RPMI8226 (cell line): ENCODE measurements at regions not wholly inside any gene's neighbourhood (a gene's known extent, or its start where the extent isn't known, plus 50 kb on each side); places are given as distances from the start of the nearest gene placed in this dataset.
A peak's percentile ranks its signal among the peaks of the same experiment; 100 is the strongest.

Experiments used
- DNase-seq: peaks from one replicate; pipeline ENCODE4 v3.0.0-alpha.2; 2015

- DNase-seq: no peak
Measured at GRCh38 chr12:66043035-66043434, 87.5 kb downstream of the LLPH start.

DNA sequence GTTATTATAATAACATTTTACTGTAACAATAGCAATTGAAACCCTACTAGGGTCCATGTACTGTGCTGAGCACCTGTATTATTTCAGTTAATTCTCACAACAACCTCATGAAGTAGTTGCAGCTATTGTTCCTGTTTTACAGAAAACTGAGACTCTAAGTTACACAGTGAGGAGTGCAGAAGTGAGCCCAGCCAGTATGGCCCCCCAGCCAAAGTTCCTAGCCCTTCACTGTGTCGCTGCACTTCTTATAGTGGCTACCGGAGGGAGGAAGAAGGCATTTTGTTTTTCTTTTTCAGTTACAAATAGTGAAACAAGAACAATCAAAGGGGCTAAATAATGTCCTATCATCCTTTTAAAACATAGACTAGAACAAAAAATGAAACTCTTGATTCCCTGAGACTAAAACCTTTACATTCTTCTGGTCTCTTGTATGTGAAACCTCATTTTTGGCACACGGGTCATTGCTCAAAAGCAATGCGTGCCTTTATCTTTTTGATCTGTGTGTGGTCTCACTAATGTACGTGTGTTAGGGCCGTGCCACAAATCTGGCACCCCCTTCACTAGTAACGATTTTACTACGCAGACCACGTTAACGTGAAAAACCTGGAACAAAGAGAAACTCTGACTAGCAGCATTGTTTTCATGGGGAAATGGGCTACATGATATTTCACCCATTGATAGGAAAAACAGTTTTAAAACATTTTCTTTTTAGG lies 88.7 kb downstream of the LLPH start:
- DNase-seq: no peak

DNA sequence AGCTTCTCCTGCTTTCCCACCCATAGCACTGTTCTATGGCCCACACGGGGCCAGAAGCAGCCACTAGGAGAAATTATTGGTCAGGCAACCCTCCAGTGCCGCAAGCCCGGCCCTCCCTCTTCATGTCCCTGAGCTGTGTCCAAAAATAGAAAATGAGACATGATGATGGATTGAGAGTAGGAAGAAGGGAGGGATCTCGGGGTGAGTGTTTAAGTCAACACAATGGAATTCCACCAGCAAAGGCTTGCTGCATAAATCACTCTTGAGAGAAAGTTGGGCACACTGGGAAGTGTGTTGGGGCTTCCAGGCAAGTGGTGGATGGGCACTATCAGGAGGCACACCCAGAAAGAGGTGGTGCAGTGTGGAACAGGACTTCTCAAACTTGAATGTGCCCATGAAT lies 94.2 kb downstream of the LLPH start:
- DNase-seq: no peak

- peak; percentile 35 for DNase-seq
Measured at GRCh38 chr12:66035288-66035966, 95.1 kb downstream of the LLPH start.

- no peak for DNase-seq
Measured at GRCh38 chr12:66033151-66033550, 97.4 kb downstream of the LLPH start.

- DNase-seq: no peak
Measured at GRCh38 chr12:66032739-66033138, 97.8 kb downstream of the LLPH start.

- DNase-seq: no peak
Measured at GRCh38 chr12:66030217-66030781, 100.3 kb downstream of the LLPH start.

DNA sequence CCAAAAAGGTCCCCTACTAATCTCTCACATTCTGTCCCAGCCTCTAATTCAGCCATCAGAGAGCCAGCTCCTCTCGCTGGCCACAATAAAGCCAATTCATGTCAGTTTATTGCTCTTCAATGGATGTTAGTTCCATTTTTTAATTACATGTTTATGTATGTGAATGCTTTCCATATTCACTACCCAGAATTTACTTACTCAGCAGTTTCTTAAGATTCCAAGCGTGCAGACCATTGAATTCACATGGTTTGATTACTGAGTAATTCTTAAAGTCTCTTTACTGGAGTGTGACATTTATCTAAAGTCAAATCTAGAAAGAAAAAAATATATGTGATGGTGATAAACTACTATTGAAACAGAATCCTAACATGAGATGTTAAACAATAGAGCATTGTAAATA lies 102.2 kb downstream of the LLPH start:
- no peak for DNase-seq

DNA sequence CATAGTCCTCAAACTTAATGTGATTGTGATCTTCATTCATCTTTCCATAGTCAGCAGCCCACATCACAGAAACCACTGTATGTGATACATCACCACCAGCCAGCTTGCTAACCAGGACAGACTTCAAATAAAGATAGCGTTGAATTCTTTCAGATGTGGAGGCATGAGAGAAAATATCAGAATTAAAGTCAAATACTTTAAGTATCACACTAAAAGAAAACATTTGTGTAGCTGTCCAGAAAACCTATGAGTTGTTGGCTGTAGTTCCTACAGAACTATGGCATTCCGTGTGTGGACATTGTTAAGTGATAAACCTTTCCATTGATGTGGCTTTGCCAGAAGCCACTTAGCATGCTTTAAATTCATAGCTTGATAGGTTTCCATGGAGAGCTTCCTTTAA lies 105.1 kb downstream of the LLPH start:
- no peak for DNase-seq

GRCh38 chr12:66024949-66025348 lies 105.6 kb downstream of the LLPH start:
- no peak for DNase-seq

- DNase-seq: no peak
Measured at GRCh38 chr12:66020481-66020880, 110.1 kb downstream of the LLPH start.

DNA sequence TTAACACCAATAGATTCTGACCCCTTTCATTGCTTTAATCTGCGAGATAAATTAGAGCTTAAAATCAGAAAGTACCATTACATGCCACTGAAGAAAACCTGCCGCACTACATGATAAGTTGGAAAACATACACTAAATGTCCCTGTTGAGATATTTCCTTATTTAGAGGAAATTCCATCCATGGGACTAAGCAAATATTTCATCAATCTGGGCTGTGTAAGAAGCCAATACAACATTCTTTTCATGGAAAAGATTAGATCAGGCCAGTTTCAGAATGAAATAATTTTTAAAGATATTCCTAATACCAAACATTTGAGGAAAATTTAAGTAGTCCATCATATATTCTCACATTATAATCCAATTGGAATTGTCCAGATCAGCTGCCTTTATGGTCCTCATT lies 112.8 kb downstream of the LLPH start:
- DNase-seq: no peak
